CD8-positive, alpha-beta memory T cell (primary cell): ENCODE measurements at regions not wholly inside any gene's neighbourhood (a gene's known extent, or its start where the extent isn't known, plus 50 kb on each side); places are given as distances from the start of the nearest gene placed in this dataset.
"Not testable (repeated sequence)": the region's sequence is repeated elsewhere in the genome, so short reads cannot be mapped to it uniquely, and the experiment has no call there.

ENCODE experiments used
- CTCF ChIA-PET: fragments of 350-600 bp; sonication (Branson Sonifier 250); formaldehyde crosslinking; loops from one replicate; lab custom pipeline; 2021; ENCODE audit warnings: antibody characterized with exemption; lab: Charles Lee
- POLR2A ChIA-PET: fragments of 350-600 bp; sonication (Branson Sonifier 250); formaldehyde crosslinking; loops from one replicate; lab custom pipeline; 2021; ENCODE audit warnings: antibody characterized with exemption; lab: Charles Lee
- DNase-seq, 5 donors: peaks; one replicate each; pipeline versions ENCODE4 v3.0.0 to v3.0.0-alpha.2; 2020 to 2022; ENCODE audit warnings: mixed read lengths in 1 of 5
- H3K27ac ChIP-seq: one replicate; pipeline ENCODE4 v1.7.0; 2013; ENCODE audit warnings: low read depth, mild to moderate bottlenecking, low read length, moderate library complexity
- H3K27me3 ChIP-seq: 2 replicates; pipeline ENCODE4 v1.7.0; 2013; ENCODE audit warnings: low read length, mild to moderate bottlenecking; ENCODE audit not compliant: insufficient read depth, poor library complexity, severe bottlenecking
- H3K36me3 ChIP-seq: 2 replicates; pipeline ENCODE4 v1.7.0; 2013; ENCODE audit warnings: mild to moderate bottlenecking, low read length, moderate library complexity; ENCODE audit not compliant: insufficient read depth
- H3K4me1 ChIP-seq: 2 replicates; pipeline ENCODE4 v1.7.0; 2013; ENCODE audit warnings: mild to moderate bottlenecking, low read length, moderate library complexity; ENCODE audit not compliant: insufficient read depth
- H3K4me3 ChIP-seq: 2 replicates; pipeline ENCODE4 v1.7.0; 2013; ENCODE audit warnings: mild to moderate bottlenecking, low read length
- H3K9me3 ChIP-seq: 2 replicates; pipeline ENCODE4 v1.7.0; 2013; ENCODE audit warnings: mild to moderate bottlenecking, low read length
- H3K27ac Mint-ChIP-seq, 8 donors: one replicate each; pipeline ENCODE4 v1.8.0; 2020 to 2021; ENCODE audit warnings: mixed read lengths in 8 of 8, mild to moderate bottlenecking in 6 of 8, inconsistent platforms in 3 of 8, moderate library complexity in 3 of 8
- H3K27me3 Mint-ChIP-seq, 2 donors: one replicate each; pipeline ENCODE4 v1.8.0; 2020 to 2021; ENCODE audit warnings: mixed read lengths in 2 of 2, mild to moderate bottlenecking in 1 of 2, moderate library complexity in 1 of 2
- H3K36me3 Mint-ChIP-seq, 3 donors: one replicate each; pipeline ENCODE4 v1.8.0; 2020 to 2021; ENCODE audit warnings: mixed read lengths in 3 of 3, inconsistent platforms in 1 of 3, mild to moderate bottlenecking in 1 of 3
- H3K4me1 Mint-ChIP-seq, 3 donors: one replicate each; pipeline ENCODE4 v1.8.0; 2020 to 2021; ENCODE audit warnings: mixed read lengths in 3 of 3, inconsistent platforms in 1 of 3, mild to moderate bottlenecking in 1 of 3
- H3K4me3 Mint-ChIP-seq, 7 donors: one replicate each; pipeline ENCODE4 v1.8.0; 2020 to 2021; ENCODE audit warnings: mixed read lengths in 7 of 7, mild to moderate bottlenecking in 6 of 7, moderate library complexity in 4 of 7, inconsistent platforms in 2 of 7
- H3K9me3 Mint-ChIP-seq, 5 donors: one replicate each; pipeline ENCODE4 v1.8.0; 2020 to 2022; ENCODE audit warnings: mixed read lengths in 5 of 5, mild to moderate bottlenecking in 3 of 5, moderate library complexity in 2 of 5, inconsistent platforms in 1 of 5

DNA sequence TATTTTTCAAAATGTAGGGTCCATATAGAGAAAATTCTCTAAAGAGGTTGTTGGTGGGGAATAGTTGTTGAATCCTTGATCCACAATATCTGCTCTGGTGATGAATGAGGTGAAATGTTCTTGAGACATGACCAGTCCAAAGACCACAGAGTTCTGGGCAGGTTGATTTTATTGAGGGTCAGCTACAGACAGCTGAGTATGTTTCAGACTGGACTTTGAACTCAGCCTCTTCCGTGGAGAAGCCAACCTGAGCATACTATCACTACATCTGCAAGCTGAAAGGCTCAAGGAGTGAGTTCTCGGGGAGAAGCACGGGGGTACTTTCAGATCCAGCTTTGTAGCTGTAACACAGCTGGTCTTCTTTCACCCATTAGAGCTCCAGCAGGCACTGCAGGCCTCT is 168.4 kb upstream of the NPY2R start:
- Histone ChIP-seq H3K4me1 (no peaks in the 10 kb centered on the region), H3K36me3 (no peaks in the 10 kb centered on the region), H3K27ac (no peak overlapping the region), H3K9me3 (no peaks in the 10 kb centered on the region), H3K27me3 (no peaks in the 10 kb centered on the region), H3K4me3 (no peak overlapping the region)
- ChIA-PET POLR2A (no interaction called here), CTCF (interaction anchor here (1.2 kb wide), 1 partner anchor 11 kb away, joined by 4 read pairs; no protein-coding TSS in a partner anchor)
- peaks cover 0 to 2% (median 0%) of the 10 kb centered on the region in 5 donors for H3K9me3 Mint-ChIP-seq
- no peak for DNase-seq
- no peaks in the 10 kb centered on the region for H3K4me1 Mint-ChIP-seq
- H3K4me3 Mint-ChIP-seq, result no peak overlapping the region
- H3K27ac Mint-ChIP-seq, result no peak overlapping the region
- no peaks in the 10 kb centered on the region for H3K27me3 Mint-ChIP-seq
- H3K36me3 Mint-ChIP-seq, result no peaks in the 10 kb centered on the region

DNA sequence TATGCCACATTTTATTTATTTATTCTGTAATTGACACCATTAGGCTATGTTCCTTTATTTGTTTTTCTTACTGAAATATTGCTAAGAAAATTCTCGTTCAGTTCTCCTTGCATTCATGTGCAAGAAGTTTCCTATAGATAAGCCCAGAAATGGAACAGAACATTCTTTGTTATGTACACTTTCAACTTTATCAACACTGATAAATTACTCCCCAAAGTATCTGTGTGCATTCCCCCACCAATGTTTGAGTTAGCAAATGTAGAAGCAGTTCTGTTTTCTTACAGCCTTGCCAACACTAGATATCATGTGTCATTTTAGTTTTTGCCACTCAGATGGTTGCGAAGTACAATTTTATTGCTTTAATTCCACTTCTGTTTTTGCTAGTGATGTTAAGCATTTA is 166.4 kb upstream of the NPY2R start:
- ChIA-PET CTCF (no interaction called here), POLR2A (no interaction called here)
- Mint-ChIP-seq H3K36me3 (no peaks in the 10 kb centered on the region), H3K27me3 (no peaks in the 10 kb centered on the region), H3K9me3 (no peaks in the 10 kb centered on the region), H3K4me3 (no peak overlapping the region), H3K4me1 (no peaks in the 10 kb centered on the region), H3K27ac (no peak overlapping the region)
- no peaks in the 10 kb centered on the region for H3K9me3 ChIP-seq
- no peaks in the 10 kb centered on the region for H3K36me3 ChIP-seq
- no peak overlapping the region for H3K27ac ChIP-seq
- no peaks in the 10 kb centered on the region for H3K4me1 ChIP-seq
- no peak overlapping the region for H3K4me3 ChIP-seq
- DNase-seq, result no peak
- no peaks in the 10 kb centered on the region for H3K27me3 ChIP-seq

DNA sequence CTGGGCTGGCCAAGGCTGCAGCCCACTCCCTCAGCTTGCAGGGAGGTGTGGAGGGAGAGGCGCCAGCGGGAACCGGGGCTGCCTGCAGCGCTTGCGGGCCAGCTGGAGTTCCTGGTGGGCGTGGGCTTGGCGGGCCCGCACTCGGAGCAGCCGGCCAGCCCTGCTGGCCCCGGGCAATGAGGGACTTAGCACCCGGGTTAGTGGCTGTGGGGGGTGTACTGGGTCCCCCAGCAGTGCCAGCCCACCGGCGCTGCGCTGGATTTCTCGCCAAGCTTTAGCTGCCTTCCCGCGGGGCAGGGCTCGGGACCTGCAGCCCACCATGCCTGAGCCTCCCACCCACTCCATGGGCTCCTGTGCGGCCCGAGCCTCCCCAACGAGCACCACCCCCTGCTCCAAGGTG is 164.2 kb upstream of the NPY2R start:
- H3K9me3 Mint-ChIP-seq, H3K4me3 Mint-ChIP-seq, H3K4me1 Mint-ChIP-seq, H3K27me3 ChIP-seq, H3K36me3 ChIP-seq, POLR2A ChIA-PET, H3K27ac ChIP-seq, H3K4me1 ChIP-seq, H3K27me3 Mint-ChIP-seq, DNase-seq, H3K27ac Mint-ChIP-seq, H3K36me3 Mint-ChIP-seq, H3K9me3 ChIP-seq, H3K4me3 ChIP-seq: not testable (repeated sequence)
- CTCF ChIA-PET, result interaction anchor here (1.2 kb wide), 1 partner anchor 14 kb away, joined by 3 read pairs; no protein-coding TSS in a partner anchor

DNA sequence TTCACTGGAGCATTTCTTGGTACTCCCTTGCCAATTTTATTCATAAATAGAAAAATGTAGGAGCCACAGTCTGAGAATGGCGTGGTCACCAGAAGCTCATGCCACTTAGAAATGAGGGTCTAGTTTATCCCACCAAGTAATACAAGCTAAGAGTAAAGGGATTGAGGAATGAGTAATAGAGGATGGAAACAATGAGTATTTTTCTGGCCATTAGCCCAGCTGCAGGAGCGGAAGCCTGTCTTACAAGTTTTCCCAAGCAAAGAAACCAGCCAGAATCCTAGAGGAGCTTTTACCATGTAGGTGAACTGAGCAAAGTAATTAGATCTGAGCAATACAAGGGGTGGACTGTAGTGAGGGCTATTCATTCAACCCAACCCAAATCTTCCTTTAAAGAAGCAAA is 160.7 kb upstream of the NPY2R start:
- POLR2A ChIA-PET, result no interaction called here
- no peak overlapping the region for H3K27ac ChIP-seq
- no peaks in the 10 kb centered on the region for H3K4me1 Mint-ChIP-seq
- H3K4me3 ChIP-seq, result no peak overlapping the region
- no peaks in the 10 kb centered on the region for H3K36me3 ChIP-seq
- no peak overlapping the region for H3K4me3 Mint-ChIP-seq
- DNase-seq, result no peak
- H3K27me3 ChIP-seq, result no peaks in the 10 kb centered on the region
- H3K27ac Mint-ChIP-seq, result no peak overlapping the region
- no peaks in the 10 kb centered on the region for H3K9me3 ChIP-seq
- no peaks in the 10 kb centered on the region for H3K4me1 ChIP-seq
- H3K36me3 Mint-ChIP-seq, result no peaks in the 10 kb centered on the region
- CTCF ChIA-PET, result interaction anchor here (1.6 kb wide), 1 partner anchor 9 kb away, joined by 3 read pairs; no protein-coding TSS in a partner anchor
- no peaks in the 10 kb centered on the region for H3K27me3 Mint-ChIP-seq
- peaks cover 0 to 2% (median 2%) of the 10 kb centered on the region in 5 donors for H3K9me3 Mint-ChIP-seq

DNA sequence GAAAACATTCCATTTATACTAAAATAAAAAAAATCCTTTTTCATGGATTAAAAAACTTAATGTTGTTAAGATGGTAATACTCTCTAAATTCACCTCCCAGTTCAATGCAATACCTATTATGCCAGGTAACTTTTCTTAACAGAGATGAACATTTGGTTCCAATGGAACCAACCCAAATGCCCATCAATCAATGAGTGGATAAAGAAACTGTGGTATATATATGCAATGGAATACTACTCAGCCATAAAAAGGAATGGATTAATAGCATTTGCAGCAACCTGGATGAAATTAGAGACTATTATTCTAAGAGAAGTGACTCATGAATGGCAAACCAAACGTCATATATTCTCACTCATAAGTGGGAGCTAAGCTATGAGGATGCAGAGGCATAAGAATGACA is 154.4 kb upstream of the NPY2R start:
- H3K36me3 ChIP-seq, H3K4me1 ChIP-seq, H3K27ac Mint-ChIP-seq, H3K9me3 ChIP-seq, POLR2A ChIA-PET, H3K4me1 Mint-ChIP-seq, H3K27ac ChIP-seq, H3K27me3 Mint-ChIP-seq, H3K36me3 Mint-ChIP-seq, DNase-seq, H3K4me3 Mint-ChIP-seq, H3K4me3 ChIP-seq, CTCF ChIA-PET, H3K27me3 ChIP-seq: not testable (repeated sequence)
- H3K9me3 Mint-ChIP-seq, result peaks cover 0 to 14% (median 0%) of the 10 kb centered on the region in 5 donors

DNA sequence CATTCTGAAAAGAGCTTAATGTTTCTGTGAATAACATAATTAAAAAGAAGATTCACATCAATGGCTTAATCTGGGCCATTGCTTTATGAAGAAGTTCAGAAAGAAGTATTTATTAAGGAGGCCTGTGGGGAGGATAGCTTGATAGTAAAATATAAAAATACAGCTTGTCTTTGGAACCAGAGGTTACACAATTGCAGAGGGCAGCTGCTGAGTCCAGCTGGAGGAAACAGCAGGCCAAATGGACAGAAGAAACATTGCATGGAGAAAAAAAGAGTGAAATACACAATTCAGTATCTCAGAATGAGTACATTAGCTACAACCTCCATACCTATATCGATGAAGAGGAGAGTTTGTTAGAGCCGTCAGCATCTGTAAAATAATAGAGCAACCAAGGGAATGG is 148.0 kb upstream of the NPY2R start:
- no peak overlapping the region for H3K4me3 Mint-ChIP-seq
- H3K9me3 ChIP-seq, result no peaks in the 10 kb centered on the region
- H3K9me3 Mint-ChIP-seq, result peaks cover 0 to 5% (median 0%) of the 10 kb centered on the region in 5 donors
- ChIA-PET POLR2A (no interaction called here), CTCF (no interaction called here)
- no peaks in the 10 kb centered on the region for H3K4me1 ChIP-seq
- H3K36me3 ChIP-seq, result no peaks in the 10 kb centered on the region
- no peak overlapping the region for H3K4me3 ChIP-seq
- H3K27ac Mint-ChIP-seq, result no peak overlapping the region
- no peak overlapping the region for H3K27ac ChIP-seq
- H3K4me1 Mint-ChIP-seq, result no peaks in the 10 kb centered on the region
- H3K27me3 ChIP-seq, result no peaks in the 10 kb centered on the region
- DNase-seq, result no peak
- no peaks in the 10 kb centered on the region for H3K36me3 Mint-ChIP-seq
- H3K27me3 Mint-ChIP-seq, result peaks cover 0 to 1% of the 10 kb centered on the region in 2 donors

DNA sequence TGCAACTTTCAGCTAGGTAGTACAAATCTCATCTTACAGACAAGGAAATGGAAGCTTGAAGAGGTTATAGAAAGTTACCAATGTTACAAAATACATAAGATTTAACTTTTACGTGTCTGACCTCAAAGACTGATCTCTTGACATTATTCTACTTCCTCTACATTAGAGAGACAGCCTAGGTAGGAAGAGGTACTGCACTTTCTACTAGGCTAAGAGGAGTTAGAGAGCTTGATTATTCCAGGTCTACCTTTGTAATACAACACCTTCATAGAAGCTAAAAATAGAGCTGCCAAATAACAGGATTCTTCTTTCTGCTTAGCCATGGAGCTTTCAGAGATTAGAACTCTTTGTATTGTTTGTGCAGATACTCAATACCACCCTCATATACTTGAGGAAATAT is 147.6 kb upstream of the NPY2R start:
- Histone ChIP-seq H3K4me1 (no peaks in the 10 kb centered on the region), H3K36me3 (no peaks in the 10 kb centered on the region), H3K27me3 (no peaks in the 10 kb centered on the region), H3K4me3 (no peak overlapping the region), H3K27ac (no peak overlapping the region), H3K9me3 (no peaks in the 10 kb centered on the region)
- ChIA-PET POLR2A (no interaction called here), CTCF (no interaction called here)
- H3K27me3 Mint-ChIP-seq, result peaks cover 0 to 1% of the 10 kb centered on the region in 2 donors
- no peaks in the 10 kb centered on the region for H3K4me1 Mint-ChIP-seq
- H3K4me3 Mint-ChIP-seq, result no peak overlapping the region
- DNase-seq, result no peak
- peaks cover 0 to 4% (median 0%) of the 10 kb centered on the region in 5 donors for H3K9me3 Mint-ChIP-seq
- no peak overlapping the region for H3K27ac Mint-ChIP-seq
- no peaks in the 10 kb centered on the region for H3K36me3 Mint-ChIP-seq

DNA sequence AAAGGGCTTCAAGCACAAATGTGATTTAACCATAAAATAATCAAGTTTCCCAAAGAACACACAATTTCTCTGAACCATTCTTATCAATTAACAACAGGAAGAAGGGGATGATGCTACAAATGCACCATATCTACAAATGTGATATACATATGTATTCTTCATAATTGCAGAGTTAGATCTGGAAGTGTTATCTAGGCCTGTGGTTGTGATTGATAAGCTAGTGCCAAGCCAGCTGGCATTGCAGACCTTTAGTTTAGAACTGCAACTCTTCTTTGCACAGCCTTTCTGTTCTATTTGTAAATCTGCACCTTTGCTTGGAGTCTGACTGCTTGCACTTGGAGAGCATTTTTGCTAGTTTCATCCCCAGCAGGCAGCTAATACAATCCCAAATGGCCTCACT is 145.5 kb upstream of the NPY2R start:
- no peak overlapping the region for H3K4me3 Mint-ChIP-seq
- no peak overlapping the region for H3K4me3 ChIP-seq
- H3K27me3 Mint-ChIP-seq, result peaks cover 0 to 1% of the 10 kb centered on the region in 2 donors
- H3K27ac ChIP-seq, result no peak overlapping the region
- CTCF ChIA-PET, result no interaction called here
- H3K4me1 ChIP-seq, result no peaks in the 10 kb centered on the region
- H3K4me1 Mint-ChIP-seq, result no peaks in the 10 kb centered on the region
- no peaks in the 10 kb centered on the region for H3K36me3 Mint-ChIP-seq
- DNase-seq, result no peak
- H3K9me3 ChIP-seq, result no peaks in the 10 kb centered on the region
- H3K27ac Mint-ChIP-seq, result no peak overlapping the region
- POLR2A ChIA-PET, result no interaction called here
- no peaks in the 10 kb centered on the region for H3K36me3 ChIP-seq
- H3K9me3 Mint-ChIP-seq, result peaks cover 0 to 7% (median 0%) of the 10 kb centered on the region in 5 donors
- H3K27me3 ChIP-seq, result no peaks in the 10 kb centered on the region

DNA sequence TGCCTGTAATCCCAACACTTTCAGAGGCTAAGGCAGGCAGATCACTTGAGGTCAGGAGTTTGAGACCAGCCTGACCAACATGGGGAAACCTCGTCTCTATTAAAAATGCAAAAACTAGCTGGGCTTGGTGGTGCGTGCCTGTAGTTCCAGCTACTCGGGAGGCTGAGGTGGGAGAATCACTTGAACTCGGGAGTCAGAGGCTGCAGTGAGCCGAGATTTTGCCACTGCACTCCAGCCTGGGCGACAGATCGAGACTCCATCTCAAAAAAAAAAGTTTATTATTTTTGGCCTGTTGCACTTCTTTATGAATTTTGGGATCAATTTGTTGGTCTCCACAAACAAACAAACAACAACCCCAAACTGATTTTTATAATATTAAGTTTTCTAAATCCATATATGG is 143.5 kb upstream of the NPY2R start:
- DNase-seq, H3K4me1 ChIP-seq, CTCF ChIA-PET, H3K4me3 ChIP-seq, H3K27me3 Mint-ChIP-seq, H3K9me3 Mint-ChIP-seq, H3K4me3 Mint-ChIP-seq, POLR2A ChIA-PET, H3K36me3 ChIP-seq, H3K27me3 ChIP-seq, H3K27ac Mint-ChIP-seq, H3K27ac ChIP-seq, H3K9me3 ChIP-seq, H3K36me3 Mint-ChIP-seq, H3K4me1 Mint-ChIP-seq: not testable (repeated sequence)
